H9 (cell line): ENCODE measurements at regions not wholly inside any gene's neighbourhood (a gene's known extent, or its start where the extent isn't known, plus 50 kb on each side); places are given as distances from the start of the nearest gene placed in this dataset.

Experiments
- DNase-seq: peaks from one replicate; pipeline ENCODE4 v3.0.0-alpha.2; 2017
- H2AFZ ChIP-seq: one replicate; pipeline ENCODE4 v1.6.1; 2013; ENCODE audit warnings: mild to moderate bottlenecking, low read length, control low read depth, moderate library complexity
- H2AK5ac ChIP-seq: 2 replicates; pipeline ENCODE4 v1.6.1; 2013; ENCODE audit warnings: low read length, control low read depth, mixed read lengths; ENCODE audit not compliant: insufficient read length
- H2BK120ac ChIP-seq: one replicate; pipeline ENCODE4 v1.6.1; 2013; ENCODE audit warnings: low read depth, mild to moderate bottlenecking, low read length, control low read depth, inconsistent platforms; ENCODE audit not compliant: poor library complexity, severe bottlenecking
- H2BK12ac ChIP-seq: 2 replicates; pipeline ENCODE4 v1.6.1; 2013; ENCODE audit warnings: low read length, control low read depth, mixed read lengths, low read depth; ENCODE audit not compliant: insufficient read length
- H2BK15ac ChIP-seq: 2 replicates; pipeline ENCODE4 v1.6.1; 2013; ENCODE audit warnings: low read depth, low read length, control low read depth
- H2BK20ac ChIP-seq: one replicate; pipeline ENCODE4 v1.6.1; 2013; ENCODE audit warnings: low read depth, mild to moderate bottlenecking, low read length, control low read depth, inconsistent platforms; ENCODE audit not compliant: poor library complexity, severe bottlenecking
- H2BK5ac ChIP-seq: 2 replicates; pipeline ENCODE4 v1.6.1; 2013; ENCODE audit warnings: low read length, control low read depth, mixed read lengths; ENCODE audit not compliant: insufficient read length
- H3K14ac ChIP-seq: 2 replicates; pipeline ENCODE4 v1.6.1; 2013; ENCODE audit warnings: low read length, control low read depth; ENCODE audit not compliant: insufficient read depth
- H3K18ac ChIP-seq: 2 replicates; pipeline ENCODE4 v1.6.1; 2013; ENCODE audit warnings: low read depth, mild to moderate bottlenecking, mixed read lengths, low read length, control low read depth; ENCODE audit not compliant: insufficient read length
- H3K23ac ChIP-seq: 2 replicates; pipeline ENCODE4 v1.6.1; 2013; ENCODE audit warnings: low read length, control low read depth, mixed read lengths, low read depth; ENCODE audit not compliant: insufficient read length
- H3K23me2 ChIP-seq: 2 replicates; pipeline ENCODE4 v1.6.1; 2013; ENCODE audit warnings: low read depth, mild to moderate bottlenecking, mixed read lengths, low read length, control low read depth; ENCODE audit not compliant: insufficient read length, poor library complexity, severe bottlenecking
- H3K27ac ChIP-seq: 2 replicates; pipeline ENCODE4 v1.5.1; 2013; ENCODE audit warnings: low read length, control low read depth, mixed read lengths, low read depth; ENCODE audit not compliant: insufficient read length
- H3K27me3 ChIP-seq: 2 replicates; pipeline ENCODE4 v1.6.1; 2013; ENCODE audit warnings: low read length, control low read depth, inconsistent platforms; ENCODE audit not compliant: insufficient read depth
- H3K4ac ChIP-seq: 2 replicates; pipeline ENCODE4 v1.6.1; 2013; ENCODE audit warnings: low read depth, mild to moderate bottlenecking, control low read depth, inconsistent platforms, low read length, moderate library complexity
- H3K4me1 ChIP-seq: 2 replicates; pipeline ENCODE4 v1.6.1; 2013; ENCODE audit warnings: low read length, control low read depth, inconsistent platforms; ENCODE audit not compliant: insufficient read depth
- H3K4me2 ChIP-seq: 2 replicates; pipeline ENCODE4 v1.6.1; 2013; ENCODE audit warnings: low read length, control low read depth, mixed read lengths; ENCODE audit not compliant: insufficient read length, insufficient read depth
- H3K56ac ChIP-seq: 2 replicates; pipeline ENCODE4 v1.6.1; 2013; ENCODE audit warnings: low read depth, mild to moderate bottlenecking, mixed read lengths, low read length, control low read depth; ENCODE audit not compliant: insufficient read length
- H3K79me1 ChIP-seq: 2 replicates; pipeline ENCODE4 v1.6.1; 2013; ENCODE audit warnings: low read depth, mild to moderate bottlenecking, moderate library complexity, low read length, control low read depth, inconsistent platforms; ENCODE audit not compliant: insufficient read depth, poor library complexity, severe bottlenecking
- H3K79me2 ChIP-seq: 2 replicates; pipeline ENCODE4 v1.6.1; 2013; ENCODE audit warnings: low read length, control low read depth, inconsistent platforms; ENCODE audit not compliant: insufficient read depth
- H3K9ac ChIP-seq: 2 replicates; pipeline ENCODE4 v1.6.1; 2013; ENCODE audit warnings: low read length, control low read depth, mixed read lengths; ENCODE audit not compliant: insufficient read length; ENCODE audit errors: extremely low read depth
- H3K9me3 ChIP-seq: one replicate; pipeline ENCODE4 v1.6.1; 2013; ENCODE audit warnings: low read depth, low read length, inconsistent platforms; ENCODE audit not compliant: control insufficient read depth
- H3T11ph ChIP-seq: one replicate; pipeline ENCODE4 v1.6.1; 2013; ENCODE audit warnings: mild to moderate bottlenecking, low read length, control low read depth, inconsistent platforms
- H4K20me1 ChIP-seq: one replicate; pipeline ENCODE4 v1.6.1; 2013; ENCODE audit not compliant: control insufficient read depth, insufficient read length, insufficient read depth
- H4K5ac ChIP-seq: 2 replicates; pipeline ENCODE4 v1.6.1; 2013; ENCODE audit warnings: low read depth, mild to moderate bottlenecking, mixed read lengths, low read length, control low read depth; ENCODE audit not compliant: insufficient read length
- H4K8ac ChIP-seq: replicated peaks from 2 replicates; pipeline ENCODE4 v1.6.1; 2013; ENCODE audit warnings: low read length, control low read depth, mixed read lengths, low read depth; ENCODE audit not compliant: insufficient read length
- H4K91ac ChIP-seq: 2 replicates; pipeline ENCODE4 v1.6.1; 2013; ENCODE audit warnings: low read depth, mild to moderate bottlenecking, moderate library complexity, mixed read lengths, low read length, control low read depth; ENCODE audit not compliant: insufficient read length
- H3K27ac Mint-ChIP-seq, 3 experiments: 2 replicates in 2 of 3; 3 replicates in 1 of 3; pipeline ENCODE4 v1.8.0; 2020 to 2021; ENCODE audit warnings: mixed read lengths in 3 of 3, mild to moderate bottlenecking in 1 of 3, moderate library complexity in 1 of 3
- H3K27me3 Mint-ChIP-seq: 2 replicates; pipeline ENCODE4 v1.8.0; 2021; ENCODE audit warnings: low read depth, mild to moderate bottlenecking, moderate library complexity, mixed read lengths
- H3K36me3 Mint-ChIP-seq, 3 experiments: 2 replicates in 2 of 3; 3 replicates in 1 of 3; pipeline ENCODE4 v1.8.0; 2020 to 2021; ENCODE audit warnings: low read depth in 3 of 3, mixed read lengths in 3 of 3; ENCODE audit not compliant: insufficient read depth in 1 of 3
- H3K4me1 Mint-ChIP-seq, 2 experiments: 2 replicates each; pipeline ENCODE4 v1.8.0; 2020; ENCODE audit warnings: mixed read lengths in 2 of 2
- H3K4me3 Mint-ChIP-seq, 2 experiments: 2 replicates in 1 of 2; 3 replicates in 1 of 2; pipeline ENCODE4 v1.8.0; 2020 to 2021; ENCODE audit warnings: mild to moderate bottlenecking in 2 of 2, mixed read lengths in 2 of 2, moderate library complexity in 1 of 2
- H3K9me3 Mint-ChIP-seq, 2 experiments: 2 replicates in 1 of 2; 3 replicates in 1 of 2; pipeline ENCODE4 v1.8.0; 2020; ENCODE audit warnings: mild to moderate bottlenecking in 2 of 2, mixed read lengths in 2 of 2, moderate library complexity in 1 of 2
- TF ChIP-seq, protein P1 (sequence below): fragments of 200-600 bp; sonication (generic); conservative IDR thresholded peaks from 3 replicates; pipeline ENCODE4 v1.8.0; 2021; ENCODE audit warnings: antibody characterized with exemption, mild to moderate bottlenecking

DNA sequence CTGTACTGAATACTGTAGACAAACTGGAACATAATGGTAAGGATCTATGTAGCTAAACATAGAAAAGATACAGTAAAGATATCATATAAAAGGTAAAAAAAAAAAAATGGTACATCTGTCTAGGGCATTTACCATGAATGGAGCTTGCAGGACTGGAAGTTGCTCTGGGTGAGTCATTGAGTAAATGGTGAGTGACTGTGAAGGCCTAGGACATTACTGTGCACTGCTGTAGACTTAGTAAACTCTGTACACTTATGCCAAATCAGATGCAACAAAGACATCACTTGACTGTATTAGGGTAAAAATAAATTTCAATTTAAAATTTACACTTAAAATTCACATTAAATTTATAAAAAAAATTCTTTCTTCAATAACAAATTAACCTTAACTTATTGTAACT is 281.3 kb upstream of the LMCD1 start:
- Histone ChIP-seq H3K4me2 (no peak overlapping the region), H3K14ac (no peak overlapping the region), H3K27ac (no peak overlapping the region), H3K9me3 (no peaks in the 10 kb centered on the region), H3K79me2 (no peaks in the 10 kb centered on the region), H2BK12ac (no peak overlapping the region), H3T11ph (no peak overlapping the region), H2AFZ (no peak overlapping the region), H3K4ac (no peak overlapping the region), H2BK20ac (no peak overlapping the region), H3K9ac (no peak overlapping the region), H3K56ac (no peak overlapping the region), H4K8ac (no peak overlapping the region), H4K20me1 (no peaks in the 10 kb centered on the region), H3K79me1 (no peaks in the 10 kb centered on the region), H3K23ac (no peak overlapping the region), H3K27me3 (no peaks in the 10 kb centered on the region), H3K4me1 (no peaks in the 10 kb centered on the region), H3K18ac (no peak overlapping the region), H4K5ac (no peak overlapping the region), H2BK120ac (no peak overlapping the region), H4K91ac (no peak overlapping the region), H2AK5ac (no peak overlapping the region), H3K23me2 (no peaks in the 10 kb centered on the region), H2BK15ac (no peak overlapping the region), H2BK5ac (no peak overlapping the region)
- H3K27ac Mint-ChIP-seq = no peak overlapping the region
- no peak for DNase-seq
- H3K9me3 Mint-ChIP-seq = no peaks in the 10 kb centered on the region
- H3K4me3 Mint-ChIP-seq = no peak overlapping the region
- TF ChIP-seq, protein P1, sequence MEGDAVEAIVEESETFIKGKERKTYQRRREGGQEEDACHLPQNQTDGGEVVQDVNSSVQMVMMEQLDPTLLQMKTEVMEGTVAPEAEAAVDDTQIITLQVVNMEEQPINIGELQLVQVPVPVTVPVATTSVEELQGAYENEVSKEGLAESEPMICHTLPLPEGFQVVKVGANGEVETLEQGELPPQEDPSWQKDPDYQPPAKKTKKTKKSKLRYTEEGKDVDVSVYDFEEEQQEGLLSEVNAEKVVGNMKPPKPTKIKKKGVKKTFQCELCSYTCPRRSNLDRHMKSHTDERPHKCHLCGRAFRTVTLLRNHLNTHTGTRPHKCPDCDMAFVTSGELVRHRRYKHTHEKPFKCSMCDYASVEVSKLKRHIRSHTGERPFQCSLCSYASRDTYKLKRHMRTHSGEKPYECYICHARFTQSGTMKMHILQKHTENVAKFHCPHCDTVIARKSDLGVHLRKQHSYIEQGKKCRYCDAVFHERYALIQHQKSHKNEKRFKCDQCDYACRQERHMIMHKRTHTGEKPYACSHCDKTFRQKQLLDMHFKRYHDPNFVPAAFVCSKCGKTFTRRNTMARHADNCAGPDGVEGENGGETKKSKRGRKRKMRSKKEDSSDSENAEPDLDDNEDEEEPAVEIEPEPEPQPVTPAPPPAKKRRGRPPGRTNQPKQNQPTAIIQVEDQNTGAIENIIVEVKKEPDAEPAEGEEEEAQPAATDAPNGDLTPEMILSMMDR = no peak
- H3K27me3 Mint-ChIP-seq = no peaks in the 10 kb centered on the region
- H3K36me3 Mint-ChIP-seq = no peaks in the 10 kb centered on the region
- H3K4me1 Mint-ChIP-seq = no peaks in the 10 kb centered on the region
